ENCODE measurements at regions not wholly inside any gene's neighbourhood (a gene's known extent, or its start where the extent isn't known, plus 50 kb on each side); places are given as distances from the start of the nearest gene placed in this dataset.

- DNase-seq: no peak
Measured at GRCh38 chr18:42412896-42413295, 457.9 kb downstream of the PIK3C3 start.

- no peak for DNase-seq
Measured at GRCh38 chr18:42413870-42414269, 458.8 kb downstream of the PIK3C3 start.

GRCh38 chr18:42414756-42415454 is 459.9 kb downstream of the PIK3C3 start:
- DNase-seq: no peak

- DNase-seq: no peak
Measured at GRCh38 chr18:42417189-42417588, 462.2 kb downstream of the PIK3C3 start.

- DNase-seq: no peak
Measured at GRCh38 chr18:42418121-42418520, 463.1 kb downstream of the PIK3C3 start.

- no peak for DNase-seq
Measured at GRCh38 chr18:42425025-42425424, 470.0 kb downstream of the PIK3C3 start.

- no peak for DNase-seq
Measured at GRCh38 chr18:42426496-42427015, 471.5 kb downstream of the PIK3C3 start.

- no peak for DNase-seq
Measured at GRCh38 chr18:42429196-42429595, 474.2 kb downstream of the PIK3C3 start.

GRCh38 chr18:42436222-42436765 is 481.3 kb downstream of the PIK3C3 start:
- DNase-seq: no peak

GRCh38 chr18:42437001-42437400 is 482.0 kb downstream of the PIK3C3 start:
- DNase-seq: no peak

GRCh38 chr18:42437646-42438045 is 482.6 kb downstream of the PIK3C3 start:
- no peak for DNase-seq

GRCh38 chr18:42442656-42443055 is 487.6 kb downstream of the PIK3C3 start:
- DNase-seq: no peak

GRCh38 chr18:42444349-42444748 is 489.3 kb downstream of the PIK3C3 start:
- no peak for DNase-seq

GRCh38 chr18:42445359-42445758 is 490.3 kb downstream of the PIK3C3 start:
- no peak for DNase-seq

GRCh38 chr18:42446195-42446594 is 491.2 kb downstream of the PIK3C3 start:
- no peak for DNase-seq

GRCh38 chr18:42447688-42448087 is 492.7 kb downstream of the PIK3C3 start:
- DNase-seq: no peak

- DNase-seq: no peak
Measured at GRCh38 chr18:42458226-42458625, 503.2 kb downstream of the PIK3C3 start.

- DNase-seq: no peak
Measured at GRCh38 chr18:42459873-42460272, 504.8 kb downstream of the PIK3C3 start.

- DNase-seq: no peak
Measured at GRCh38 chr18:42471885-42472284, 516.9 kb downstream of the PIK3C3 start.

GRCh38 chr18:42473611-42474010 is 518.6 kb downstream of the PIK3C3 start:
- no peak for DNase-seq

- DNase-seq: no peak
Measured at GRCh38 chr18:42474577-42474976, 519.5 kb downstream of the PIK3C3 start.

GRCh38 chr18:42475157-42475556 is 520.1 kb downstream of the PIK3C3 start:
- no peak for DNase-seq

- DNase-seq: no peak
Measured at GRCh38 chr18:42477267-42477666, 522.2 kb downstream of the PIK3C3 start.

GRCh38 chr18:42480441-42480840 is 525.4 kb downstream of the PIK3C3 start:
- DNase-seq: no peak

- DNase-seq: no peak
Measured at GRCh38 chr18:42484648-42485047, 529.6 kb downstream of the PIK3C3 start.

All from NCI-H2107 (cell line).